ENCODE measurements at regions not wholly inside any gene's neighbourhood (a gene's known extent, or its start where the extent isn't known, plus 50 kb on each side); places are given as distances from the start of the nearest gene placed in this dataset.

- no peak for TF ChIP-seq CTCF (IDR thresholded peaks at IDR 0.05)
- no peak for TF ChIP-seq POLR2A (IDR thresholded peaks at IDR 0.05)
Observed at GRCh38 chr9:26243029-26243697, 564.9 kb upstream of the TUSC1 start.

Measured in body of pancreas (tissue), 4 donors.